GM23338 (cell line): ENCODE measurements at regions not wholly inside any gene's neighbourhood (a gene's known extent, or its start where the extent isn't known, plus 50 kb on each side); places are given as distances from the start of the nearest gene placed in this dataset.

Experiments
- ATAC-seq: fragments of 200-7000 bp; cut with Tn5 transposase; 3 replicates; pipeline ENCODE4 v1.9.1; 2020
- DNase-seq: peaks from one replicate; pipeline ENCODE4 v3.0.0-alpha.2; 2015; ENCODE audit warnings: low spot score
- H2AFZ ChIP-seq: fragments of 200-600 bp; sonication (generic); 2 replicates; pipeline ENCODE4 v1.8.0; 2016; ENCODE audit warnings: antibody characterized with exemption, mild to moderate bottlenecking, moderate library complexity
- H3F3A ChIP-seq: fragments of 200-600 bp; sonication (generic); replicated peaks from 2 replicates; pipeline ENCODE4 v1.8.0; 2017; ENCODE audit warnings: antibody characterized with exemption, mixed run types, low read depth
- H3K27ac ChIP-seq: fragments of 200-600 bp; sonication (generic); 2 replicates; pipeline ENCODE4 v1.6.1; 2016; ENCODE audit warnings: low read depth
- H3K27me3 ChIP-seq: fragments of 200-600 bp; sonication (generic); 2 replicates; pipeline ENCODE4 v1.8.0; 2016; ENCODE audit warnings: mild to moderate bottlenecking, mixed run types, moderate library complexity; ENCODE audit not compliant: insufficient read depth
- H3K36me3 ChIP-seq: fragments of 200-600 bp; sonication (generic); 2 replicates; pipeline ENCODE4 v1.8.0; 2016; ENCODE audit warnings: mild to moderate bottlenecking; ENCODE audit not compliant: insufficient read depth
- H3K4me1 ChIP-seq: fragments of 200-600 bp; sonication (generic); 2 replicates; pipeline ENCODE4 v1.8.0; 2016; ENCODE audit warnings: mild to moderate bottlenecking, moderate library complexity; ENCODE audit not compliant: insufficient read depth
- H3K4me2 ChIP-seq: fragments of 200-600 bp; sonication (generic); 2 replicates; pipeline ENCODE4 v1.7.1; 2017; ENCODE audit warnings: mixed run types
- H3K4me3 ChIP-seq: fragments of 200-600 bp; sonication (generic); 2 replicates; pipeline ENCODE4 v1.6.1; 2016; ENCODE audit warnings: mixed run types
- H3K79me2 ChIP-seq: fragments of 200-600 bp; sonication (generic); replicated peaks from 2 replicates; pipeline ENCODE4 v1.8.0; 2017; ENCODE audit warnings: mild to moderate bottlenecking; ENCODE audit not compliant: insufficient read depth
- H3K9me2 ChIP-seq: fragments of 200-600 bp; sonication (generic); 2 replicates; pipeline ENCODE4 v1.8.0; 2017; ENCODE audit not compliant: insufficient read depth
- H4K20me1 ChIP-seq: fragments of 200-600 bp; sonication (generic); replicated peaks from 2 replicates; pipeline ENCODE4 v1.8.0; 2017; ENCODE audit warnings: mild to moderate bottlenecking; ENCODE audit not compliant: insufficient read depth
- H3K27ac Mint-ChIP-seq: 2 replicates; pipeline ENCODE4 v1.8.0; 2020; ENCODE audit warnings: inconsistent platforms, mild to moderate bottlenecking, moderate library complexity, mixed read lengths
- H3K27me3 Mint-ChIP-seq: 3 replicates; pipeline ENCODE4 v1.8.0; 2022; ENCODE audit warnings: low read depth, mild to moderate bottlenecking, moderate library complexity, mixed read lengths, inconsistent platforms; ENCODE audit not compliant: insufficient read depth, poor library complexity
- H3K36me3 Mint-ChIP-seq: 3 replicates; pipeline ENCODE4 v1.8.0; 2021; ENCODE audit warnings: low read depth, mild to moderate bottlenecking, inconsistent platforms, moderate library complexity, mixed read lengths
- H3K4me1 Mint-ChIP-seq: 3 replicates; pipeline ENCODE4 v1.8.0; 2020; ENCODE audit warnings: mild to moderate bottlenecking, inconsistent platforms, mixed read lengths
- H3K4me3 Mint-ChIP-seq: 3 replicates; pipeline ENCODE4 v1.8.0; 2021; ENCODE audit warnings: moderate library complexity, mild to moderate bottlenecking, inconsistent platforms, mixed read lengths
- H3K9me3 Mint-ChIP-seq: 3 replicates; pipeline ENCODE4 v1.8.0; 2020; ENCODE audit warnings: moderate library complexity, mild to moderate bottlenecking, inconsistent platforms, mixed read lengths
- CTCF ChIP-seq, 2 experiments: fragments of 200-600 bp in 1 of 2; sonication (generic) in 1 of 2; conservative IDR thresholded peaks; 2 replicates each; pipeline versions ENCODE4 v1.5.1 to v1.6.1; 2016 to 2017; ENCODE audit warnings: antibody characterized with exemption in 2 of 2, low read depth in 2 of 2, mild to moderate bottlenecking in 2 of 2, moderate library complexity in 1 of 2
- ETS1 ChIP-seq: IDR thresholded peaks from 2 replicates; pipeline ENCODE4 v1.6.1; 2016; ENCODE audit warnings: antibody characterized with exemption
- EZH2 ChIP-seq: fragments of 200-600 bp; sonication (generic); IDR thresholded peaks from one replicate; pipeline ENCODE4 v1.8.0; 2017; ENCODE audit warnings: antibody characterized with exemption, mild to moderate bottlenecking, low read depth; ENCODE audit not compliant: unreplicated experiment
- EZH2phosphoT487 ChIP-seq: fragments of 200-600 bp; sonication (generic); IDR thresholded peaks from one replicate; pipeline ENCODE4 v1.8.1; 2018; ENCODE audit warnings: antibody characterized with exemption; ENCODE audit not compliant: unreplicated experiment
- JUNB ChIP-seq: IDR thresholded peaks from one replicate; pipeline ENCODE4 v1.6.1; 2016; ENCODE audit warnings: antibody characterized with exemption; ENCODE audit not compliant: unreplicated experiment
- NANOG ChIP-seq: IDR thresholded peaks from 2 replicates; pipeline ENCODE4 v1.6.1; 2016; ENCODE audit warnings: antibody characterized with exemption, borderline replicate concordance
- POLR2AphosphoS5 ChIP-seq: IDR thresholded peaks from 2 replicates; pipeline ENCODE4 v1.6.1; 2016; ENCODE audit warnings: antibody characterized with exemption, low read depth
- STAT1 ChIP-seq: IDR thresholded peaks from one replicate; pipeline ENCODE4 v1.6.1; 2016; ENCODE audit warnings: antibody characterized with exemption; ENCODE audit not compliant: unreplicated experiment
- ZNF114 ChIP-seq: fragments of 250-450 bp; sonication (Bioruptor Pico); IDR thresholded peaks from 2 replicates; pipeline ENCODE4 v1.5.0; 2020; ENCODE audit warnings: mild to moderate bottlenecking, moderate library complexity
- ZNF331 ChIP-seq: fragments of 250-450 bp; sonication (Bioruptor Pico); IDR thresholded peaks from 2 replicates; pipeline ENCODE4 v1.5.0; 2020; ENCODE audit warnings: low read depth, mild to moderate bottlenecking, moderate library complexity
- ZNF462 ChIP-seq: fragments of 250-450 bp; sonication (Bioruptor Pico); IDR thresholded peaks from 2 replicates; pipeline ENCODE4 v1.5.0; 2020; ENCODE audit warnings: mild to moderate bottlenecking, moderate library complexity
- TF ChIP-seq, protein P1 (sequence below): IDR thresholded peaks from one replicate; pipeline ENCODE4 v1.6.1; 2018; ENCODE audit warnings: antibody characterized with exemption; ENCODE audit not compliant: unreplicated experiment

DNA sequence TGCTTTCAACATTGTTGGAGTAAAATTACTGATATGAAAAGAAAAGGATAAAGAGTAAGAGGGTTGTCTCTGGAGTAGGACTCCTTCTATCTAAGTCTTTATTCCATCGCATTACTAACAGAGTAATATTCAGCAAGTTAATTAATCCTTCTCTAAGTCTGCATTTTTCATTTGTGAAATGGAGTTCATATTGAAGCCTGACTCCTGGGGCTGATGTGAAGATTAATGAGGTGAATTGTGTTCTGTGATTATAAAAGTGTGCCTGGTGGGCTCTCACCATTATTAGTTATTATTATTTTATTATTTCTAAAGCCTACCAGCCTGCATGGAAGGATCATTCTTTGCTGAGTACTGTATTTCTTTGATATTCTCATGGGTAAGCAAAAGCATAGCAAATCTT is 1096.7 kb downstream of the KCNT2 start:
- H3K4me3 ChIP-seq = no peak overlapping the region
- H3K4me2 ChIP-seq = no peak overlapping the region
- no peaks in the 10 kb centered on the region for H3K4me1 ChIP-seq
- peaks cover 12% of the 10 kb centered on the region for H3K9me3 Mint-ChIP-seq
- no peak for DNase-seq
- H3K36me3 Mint-ChIP-seq = peaks cover 9% of the 10 kb centered on the region; the same call in 2 of the 3 replicates
- no peaks in the 10 kb centered on the region for H3K27me3 ChIP-seq
- no peak overlapping the region for H3K27ac ChIP-seq
- no peaks in the 10 kb centered on the region for H3K4me1 Mint-ChIP-seq
- H3K79me2 ChIP-seq = no peaks in the 10 kb centered on the region
- no peak overlapping the region for H2AFZ ChIP-seq
- no peaks in the 10 kb centered on the region; the same call in 1 of the 2 replicates for H3K36me3 ChIP-seq
- no peaks in the 10 kb centered on the region for H3K27me3 Mint-ChIP-seq
- no peaks in the 10 kb centered on the region for H3F3A ChIP-seq
- no peak overlapping the region for H3K27ac Mint-ChIP-seq
- no peaks in the 10 kb centered on the region for H4K20me1 ChIP-seq
- no peaks in the 10 kb centered on the region for H3K9me2 ChIP-seq
- no peak for ATAC-seq
- TF ChIP-seq ZNF462 (CRISPR knock-in tag) = no peak
- no peak for TF ChIP-seq EZH2
- TF ChIP-seq NANOG = no peak
- TF ChIP-seq ZNF114 = no peak
- TF ChIP-seq ETS1 = no peak
- TF ChIP-seq STAT1 = no peak
- TF ChIP-seq EZH2phosphoT487 = no peak
- TF ChIP-seq JUNB = no peak
- no peak for TF ChIP-seq CTCF (conservative IDR thresholded peaks at IDR 0.05; ENCODE audit: low read depth in 2 of 2)
- TF ChIP-seq POLR2AphosphoS5 = no peak
- TF ChIP-seq ZNF331 (CRISPR knock-in tag) = no peak
- TF ChIP-seq, protein P1, sequence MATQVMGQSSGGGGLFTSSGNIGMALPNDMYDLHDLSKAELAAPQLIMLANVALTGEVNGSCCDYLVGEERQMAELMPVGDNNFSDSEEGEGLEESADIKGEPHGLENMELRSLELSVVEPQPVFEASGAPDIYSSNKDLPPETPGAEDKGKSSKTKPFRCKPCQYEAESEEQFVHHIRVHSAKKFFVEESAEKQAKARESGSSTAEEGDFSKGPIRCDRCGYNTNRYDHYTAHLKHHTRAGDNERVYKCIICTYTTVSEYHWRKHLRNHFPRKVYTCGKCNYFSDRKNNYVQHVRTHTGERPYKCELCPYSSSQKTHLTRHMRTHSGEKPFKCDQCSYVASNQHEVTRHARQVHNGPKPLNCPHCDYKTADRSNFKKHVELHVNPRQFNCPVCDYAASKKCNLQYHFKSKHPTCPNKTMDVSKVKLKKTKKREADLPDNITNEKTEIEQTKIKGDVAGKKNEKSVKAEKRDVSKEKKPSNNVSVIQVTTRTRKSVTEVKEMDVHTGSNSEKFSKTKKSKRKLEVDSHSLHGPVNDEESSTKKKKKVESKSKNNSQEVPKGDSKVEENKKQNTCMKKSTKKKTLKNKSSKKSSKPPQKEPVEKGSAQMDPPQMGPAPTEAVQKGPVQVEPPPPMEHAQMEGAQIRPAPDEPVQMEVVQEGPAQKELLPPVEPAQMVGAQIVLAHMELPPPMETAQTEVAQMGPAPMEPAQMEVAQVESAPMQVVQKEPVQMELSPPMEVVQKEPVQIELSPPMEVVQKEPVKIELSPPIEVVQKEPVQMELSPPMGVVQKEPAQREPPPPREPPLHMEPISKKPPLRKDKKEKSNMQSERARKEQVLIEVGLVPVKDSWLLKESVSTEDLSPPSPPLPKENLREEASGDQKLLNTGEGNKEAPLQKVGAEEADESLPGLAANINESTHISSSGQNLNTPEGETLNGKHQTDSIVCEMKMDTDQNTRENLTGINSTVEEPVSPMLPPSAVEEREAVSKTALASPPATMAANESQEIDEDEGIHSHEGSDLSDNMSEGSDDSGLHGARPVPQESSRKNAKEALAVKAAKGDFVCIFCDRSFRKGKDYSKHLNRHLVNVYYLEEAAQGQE = no peak
- H3K4me3 Mint-ChIP-seq = no peak overlapping the region
